ENCODE measurements at regions not wholly inside any gene's neighbourhood (a gene's known extent, or its start where the extent isn't known, plus 50 kb on each side); places are given as distances from the start of the nearest gene placed in this dataset.
"Not testable (repeated sequence)": the region's sequence is repeated elsewhere in the genome, so short reads cannot be mapped to it uniquely, and the experiment has no call there.

- peaks cover 18% of the 10 kb centered on the region for H3K36me3 Mint-ChIP-seq
- H3K27ac Mint-ChIP-seq = no peak overlapping the region
- no peak overlapping the region for H3K4me3 Mint-ChIP-seq
- DNase-seq (no peak), ATAC-seq (no peak)
- Histone ChIP-seq H3K9me3 (ENCODE audit: control insufficient read depth, insufficient read depth, low read length) (peaks cover 8% of the 10 kb centered on the region), H3K4me1 (ENCODE audit: control insufficient read depth, insufficient read depth, low read length) (no peaks in the 10 kb centered on the region), H3K27me3 (ENCODE audit: control insufficient read depth, insufficient read depth, low read length) (no peaks in the 10 kb centered on the region), H3K4me3 (ENCODE audit: low read length) (no peak overlapping the region), H3K36me3 (ENCODE audit: control insufficient read depth, insufficient read depth, low read length) (no peaks in the 10 kb centered on the region), H3K27ac (ENCODE audit: low read length) (no peak overlapping the region)
- H3K4me1 Mint-ChIP-seq = no peaks in the 10 kb centered on the region
- 85% methylated on average over 1 of the region's 1 CpG for WGBS (ENCODE audit: insufficient coverage)
- H3K9me3 Mint-ChIP-seq = peaks cover 16 to 24% of the 10 kb centered on the region in 2 donors
- TF ChIP-seq CTCF (IDR thresholded peaks at IDR 0.05) = no peak
- intact Hi-C loops (cut with micrococcal nuclease) = no loop called here
- H3K27me3 Mint-ChIP-seq (ENCODE audit: low read depth in 2 of 2) = no peaks in the 10 kb centered on the region
Observed at GRCh38 chr6:67812693-67813092, 822.4 kb upstream of the ADGRB3 start.

DNA sequence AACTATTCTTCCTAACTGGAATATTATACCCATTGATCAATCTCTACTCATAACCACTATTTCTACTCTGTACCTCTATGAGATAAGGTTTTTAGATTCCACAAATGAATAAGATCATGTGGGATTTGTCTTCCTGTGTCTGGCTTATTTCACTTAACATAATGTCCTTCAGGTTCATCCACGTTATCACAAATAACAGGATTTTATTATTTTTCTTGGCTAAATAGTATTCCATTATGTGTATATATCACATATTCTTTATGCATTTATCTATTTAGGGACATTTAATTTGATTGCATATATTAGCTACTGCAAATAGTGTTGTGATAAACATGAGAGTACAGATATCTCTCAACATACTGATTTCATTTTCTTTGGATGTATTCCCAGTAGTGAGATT lies 823.0 kb upstream of the ADGRB3 start:
- no peak for DNase-seq
- Histone ChIP-seq H3K27ac (ENCODE audit: low read length) (no peak overlapping the region), H3K4me3 (ENCODE audit: low read length) (no peak overlapping the region), H3K27me3 (ENCODE audit: control insufficient read depth, insufficient read depth, low read length) (no peaks in the 10 kb centered on the region), H3K9me3 (ENCODE audit: control insufficient read depth, insufficient read depth, low read length) (peaks cover 8% of the 10 kb centered on the region), H3K36me3 (ENCODE audit: control insufficient read depth, insufficient read depth, low read length) (no peaks in the 10 kb centered on the region), H3K4me1 (ENCODE audit: control insufficient read depth, insufficient read depth, low read length) (no peaks in the 10 kb centered on the region)
- Mint-ChIP-seq H3K27ac (no peak overlapping the region), H3K36me3 (peaks cover 18% of the 10 kb centered on the region), H3K4me1 (no peaks in the 10 kb centered on the region), H3K4me3 (no peak overlapping the region), H3K27me3 (ENCODE audit: low read depth in 2 of 2) (no peaks in the 10 kb centered on the region), H3K9me3 (peaks cover 16 to 24% of the 10 kb centered on the region in 2 donors)
- no peak for TF ChIP-seq CTCF (IDR thresholded peaks at IDR 0.05)
- WGBS (ENCODE audit: insufficient coverage) = no CpG with 5 or more reads among the region's 1 CpG
- no peak for ATAC-seq
- intact Hi-C loops (cut with micrococcal nuclease) = no loop called here

GRCh38 chr6:67811239-67812037 lies 823.6 kb upstream of the ADGRB3 start:
- ATAC-seq (no peak), DNase-seq (no peak)
- Mint-ChIP-seq H3K27ac (no peak overlapping the region), H3K4me3 (no peak overlapping the region), H3K27me3 (ENCODE audit: low read depth in 2 of 2) (no peaks in the 10 kb centered on the region), H3K36me3 (peaks cover 15% of the 10 kb centered on the region), H3K4me1 (no peaks in the 10 kb centered on the region), H3K9me3 (peaks cover 16 to 27% of the 10 kb centered on the region in 2 donors)
- Histone ChIP-seq H3K9me3 (ENCODE audit: control insufficient read depth, insufficient read depth, low read length) (peaks cover 8% of the 10 kb centered on the region), H3K27me3 (ENCODE audit: control insufficient read depth, insufficient read depth, low read length) (no peaks in the 10 kb centered on the region), H3K36me3 (ENCODE audit: control insufficient read depth, insufficient read depth, low read length) (no peaks in the 10 kb centered on the region), H3K4me3 (ENCODE audit: low read length) (no peak overlapping the region), H3K27ac (ENCODE audit: low read length) (no peak overlapping the region), H3K4me1 (ENCODE audit: control insufficient read depth, insufficient read depth, low read length) (no peaks in the 10 kb centered on the region)
- whole genome bisulfite sequencing (ENCODE audit: insufficient coverage) = 85% methylated on average over 3 of the region's 3 CpGs
- TF ChIP-seq CTCF (IDR thresholded peaks at IDR 0.05) = no peak
- intact Hi-C loops (cut with micrococcal nuclease) = no loop called here

GRCh38 chr6:67804808-67805207 lies 830.3 kb upstream of the ADGRB3 start:
- peaks cover 16 to 25% of the 10 kb centered on the region in 2 donors for H3K9me3 Mint-ChIP-seq
- H3K36me3 ChIP-seq (ENCODE audit: control insufficient read depth, insufficient read depth, low read length); ATAC-seq; H3K36me3 Mint-ChIP-seq; H3K27ac ChIP-seq (ENCODE audit: low read length); H3K4me3 Mint-ChIP-seq; H3K4me3 ChIP-seq (ENCODE audit: low read length); H3K9me3 ChIP-seq (ENCODE audit: control insufficient read depth, insufficient read depth, low read length); intact Hi-C loops (cut with micrococcal nuclease); H3K4me1 Mint-ChIP-seq; DNase-seq; H3K27ac Mint-ChIP-seq; H3K27me3 Mint-ChIP-seq (ENCODE audit: low read depth in 2 of 2); H3K4me1 ChIP-seq (ENCODE audit: control insufficient read depth, insufficient read depth, low read length); H3K27me3 ChIP-seq (ENCODE audit: control insufficient read depth, insufficient read depth, low read length): not testable (repeated sequence)
- 91% methylated on average over 5 of the region's 5 CpGs for WGBS (ENCODE audit: insufficient coverage)
